ENCODE measurements at regions not wholly inside any gene's neighbourhood (a gene's known extent, or its start where the extent isn't known, plus 50 kb on each side); places are given as distances from the start of the nearest gene placed in this dataset.

GRCh38 chrX:13885591-13885990, 68.7 kb upstream of the GPM6B start:
- DNase-seq (ENCODE audit: low read depth, low spot score): no peak
- POLR2A ChIA-PET: no interaction called here
- CTCF ChIA-PET: no interaction called here
- Histone ChIP-seq H3K27me3 (ENCODE audit: control insufficient read depth, insufficient read depth, low read length) (no peaks in the 10 kb centered on the region), H3K27ac (ENCODE audit: low read depth, low read length) (no peak overlapping the region), H3K4me3 (ENCODE audit: low read depth, low read length) (no peak overlapping the region), H3K9me3 (ENCODE audit: control insufficient read depth, insufficient read depth, low read length) (no peaks in the 10 kb centered on the region)
- TF ChIP-seq CTCF (IDR thresholded peaks at IDR 0.05; ENCODE audit: low read depth, low read length): no peak

GRCh38 chrX:13876652-13877051, 59.8 kb upstream of the GPM6B start:
- TF ChIP-seq CTCF (IDR thresholded peaks at IDR 0.05; ENCODE audit: low read depth, low read length): no peak
- no peak overlapping the region for H3K27ac ChIP-seq (ENCODE audit: low read depth, low read length)
- H3K27me3 ChIP-seq (ENCODE audit: control insufficient read depth, insufficient read depth, low read length): no peaks in the 10 kb centered on the region
- POLR2A ChIA-PET: no interaction called here
- no peak overlapping the region for H3K4me3 ChIP-seq (ENCODE audit: low read depth, low read length)
- H3K9me3 ChIP-seq (ENCODE audit: control insufficient read depth, insufficient read depth, low read length): no peaks in the 10 kb centered on the region
- DNase-seq (ENCODE audit: low read depth, low spot score): no peak
- CTCF ChIA-PET: no interaction called here

- Histone ChIP-seq H3K27ac (ENCODE audit: low read depth, low read length) (no peak overlapping the region), H3K4me3 (ENCODE audit: low read depth, low read length) (no peak overlapping the region), H3K9me3 (ENCODE audit: control insufficient read depth, insufficient read depth, low read length) (no peaks in the 10 kb centered on the region), H3K27me3 (ENCODE audit: control insufficient read depth, insufficient read depth, low read length) (no peaks in the 10 kb centered on the region)
- TF ChIP-seq CTCF (IDR thresholded peaks at IDR 0.05; ENCODE audit: low read depth, low read length): no peak
- ChIA-PET POLR2A (no interaction called here), CTCF (no interaction called here)
- no peak for DNase-seq (ENCODE audit: low read depth, low spot score)
Measured at GRCh38 chrX:13875572-13875971, 58.7 kb upstream of the GPM6B start.

GRCh38 chrX:13868591-13868990, 51.7 kb upstream of the GPM6B start:
- no peak for DNase-seq (ENCODE audit: low read depth, low spot score)
- Histone ChIP-seq H3K27ac (ENCODE audit: low read depth, low read length) (no peak overlapping the region), H3K27me3 (ENCODE audit: control insufficient read depth, insufficient read depth, low read length) (no peaks in the 10 kb centered on the region), H3K9me3 (ENCODE audit: control insufficient read depth, insufficient read depth, low read length) (no peaks in the 10 kb centered on the region), H3K4me3 (ENCODE audit: low read depth, low read length) (no peak overlapping the region)
- ChIA-PET CTCF (no interaction called here), POLR2A (no interaction called here)
- no peak for TF ChIP-seq CTCF (IDR thresholded peaks at IDR 0.05; ENCODE audit: low read depth, low read length)

Data from AG04450 (cell line).